Endothelial cell (in vitro differentiated cells): ENCODE measurements at regions not wholly inside any gene's neighbourhood (a gene's known extent, or its start where the extent isn't known, plus 50 kb on each side); places are given as distances from the start of the nearest gene placed in this dataset.

Experiments
- DNase-seq: peaks from one replicate; pipeline ENCODE4 v3.0.0; 2021; ENCODE audit warnings: low spot score
- H3K27ac Mint-ChIP-seq: one replicate; pipeline ENCODE4 v1.8.0; 2021; ENCODE audit warnings: mixed read lengths, inconsistent platforms; ENCODE audit not compliant: unreplicated experiment
- H3K27me3 Mint-ChIP-seq: one replicate; pipeline ENCODE4 v1.8.0; 2021; ENCODE audit warnings: mild to moderate bottlenecking, moderate library complexity, mixed read lengths, inconsistent platforms; ENCODE audit not compliant: unreplicated experiment
- H3K36me3 Mint-ChIP-seq: one replicate; pipeline ENCODE4 v1.8.0; 2021; ENCODE audit warnings: mild to moderate bottlenecking, low read depth, mixed read lengths, inconsistent platforms; ENCODE audit not compliant: unreplicated experiment
- H3K4me1 Mint-ChIP-seq: one replicate; pipeline ENCODE4 v1.8.0; 2021; ENCODE audit warnings: mild to moderate bottlenecking, mixed read lengths, inconsistent platforms; ENCODE audit not compliant: unreplicated experiment
- H3K4me3 Mint-ChIP-seq: one replicate; pipeline ENCODE4 v1.8.0; 2021; ENCODE audit warnings: mild to moderate bottlenecking, mixed read lengths, inconsistent platforms; ENCODE audit not compliant: unreplicated experiment
- H3K9me3 Mint-ChIP-seq: one replicate; pipeline ENCODE4 v1.8.0; 2021; ENCODE audit warnings: mixed read lengths, inconsistent platforms; ENCODE audit not compliant: unreplicated experiment
- CTCF ChIP-seq: fragments of 200-600 bp; sonication (generic); IDR thresholded peaks from one replicate; pipeline ENCODE4 v1.5.0; 2021; ENCODE audit warnings: antibody characterized with exemption; ENCODE audit not compliant: unreplicated experiment

GRCh38 chr22:27293721-27294445, 507.7 kb downstream of the MN1 start:
- Mint-ChIP-seq H3K4me1 (peaks cover 26% of the 10 kb centered on the region), H3K4me3 (no peak overlapping the region), H3K27me3 (peaks cover 7% of the 10 kb centered on the region), H3K27ac (no peak overlapping the region), H3K36me3 (no peaks in the 10 kb centered on the region), H3K9me3 (no peaks in the 10 kb centered on the region)
- DNase-seq = no peak
- TF ChIP-seq CTCF = no peak

GRCh38 chr22:27295040-27295439, 506.5 kb downstream of the MN1 start:
- TF ChIP-seq CTCF = no peak
- Mint-ChIP-seq H3K27ac (no peak overlapping the region), H3K9me3 (no peaks in the 10 kb centered on the region), H3K4me1 (peaks cover 36% of the 10 kb centered on the region), H3K36me3 (no peaks in the 10 kb centered on the region), H3K27me3 (peaks cover 7% of the 10 kb centered on the region), H3K4me3 (no peak overlapping the region)
- DNase-seq = no peak

GRCh38 chr22:27295605-27296004, 506.0 kb downstream of the MN1 start:
- no peak overlapping the region for H3K4me3 Mint-ChIP-seq
- no peaks in the 10 kb centered on the region for H3K36me3 Mint-ChIP-seq
- peaks cover 7% of the 10 kb centered on the region for H3K27me3 Mint-ChIP-seq
- no peak overlapping the region for H3K27ac Mint-ChIP-seq
- H3K9me3 Mint-ChIP-seq = no peaks in the 10 kb centered on the region
- DNase-seq = no peak
- TF ChIP-seq CTCF = no peak
- H3K4me1 Mint-ChIP-seq = peaks cover 36% of the 10 kb centered on the region

DNA sequence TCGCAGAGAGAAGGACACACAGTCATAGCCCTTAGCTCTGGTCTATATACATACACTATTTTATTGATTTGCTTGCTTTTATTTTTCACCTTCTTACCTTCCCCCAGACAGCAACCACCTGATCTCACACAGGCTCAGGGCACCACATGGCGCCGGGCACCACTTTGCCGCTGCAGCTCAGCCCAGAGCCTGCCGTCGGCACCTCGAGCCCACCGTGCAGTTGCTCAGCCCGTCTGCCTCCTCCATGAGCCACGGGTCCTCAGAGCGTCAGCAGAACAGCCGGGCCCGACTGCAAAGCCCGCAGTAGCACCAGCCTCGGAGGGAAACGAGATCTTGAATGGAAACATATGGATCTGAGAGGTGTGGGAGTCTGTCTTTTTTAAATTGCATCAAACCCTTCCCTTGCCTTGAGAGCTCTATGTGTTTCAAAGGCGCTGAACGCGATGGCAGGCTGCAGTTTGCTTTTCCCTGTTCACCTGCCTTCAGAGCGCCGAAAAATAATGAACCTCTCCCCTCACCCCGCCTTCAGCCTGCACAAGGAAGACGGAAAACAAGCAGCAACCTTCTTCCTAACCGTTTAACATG, 505.4 kb downstream of the MN1 start:
- Mint-ChIP-seq H3K27ac (no peak overlapping the region), H3K4me1 (peaks cover 36% of the 10 kb centered on the region), H3K27me3 (peaks cover 7% of the 10 kb centered on the region), H3K4me3 (no peak overlapping the region), H3K9me3 (no peaks in the 10 kb centered on the region), H3K36me3 (no peaks in the 10 kb centered on the region)
- DNase-seq = no peak
- no peak for TF ChIP-seq CTCF

GRCh38 chr22:27297125-27297524, 504.4 kb downstream of the MN1 start:
- Mint-ChIP-seq H3K4me3 (no peak overlapping the region), H3K4me1 (peaks cover 36% of the 10 kb centered on the region), H3K27me3 (peaks cover 7% of the 10 kb centered on the region), H3K27ac (no peak overlapping the region), H3K9me3 (no peaks in the 10 kb centered on the region), H3K36me3 (no peaks in the 10 kb centered on the region)
- no peak for DNase-seq
- TF ChIP-seq CTCF = no peak
